ENCODE measurements at regions not wholly inside any gene's neighbourhood (a gene's known extent, or its start where the extent isn't known, plus 50 kb on each side); places are given as distances from the start of the nearest gene placed in this dataset.

GRCh38 chr6:105459049-105459448 is 56.2 kb upstream of the PREP start:
- peak in 1 of 2 donors; percentile 4 for DNase-seq (ENCODE audit: low read depth in 2 of 2)

GRCh38 chr6:105458551-105458950 is 55.7 kb upstream of the PREP start:
- no peak for DNase-seq (ENCODE audit: low read depth in 2 of 2)

- no peak for DNase-seq (ENCODE audit: low read depth in 2 of 2)
Observed at GRCh38 chr6:105458084-105458483, 55.2 kb upstream of the PREP start.

GRCh38 chr6:105453968-105454367 is 51.1 kb upstream of the PREP start:
- DNase-seq (ENCODE audit: low read depth in 2 of 2), result no peak

- no peak for DNase-seq (ENCODE audit: low read depth in 2 of 2)
Observed at GRCh38 chr6:105452924-105453756, 50.3 kb upstream of the PREP start.

All from stimulated activated CD4-positive, alpha-beta T cell treated with anti-CD3 and anti-CD28 coated beads, Interleukin-15, amount 100 ng/mL, for 48 hours (primary cell).